H1 (cell line): ENCODE measurements at regions not wholly inside any gene's neighbourhood (a gene's known extent, or its start where the extent isn't known, plus 50 kb on each side); places are given as distances from the start of the nearest gene placed in this dataset.

Source experiments
- MAFK ChIP-seq: IDR thresholded peaks from 2 replicates; pipeline ENCODE4 v1.6.1; 2012; ENCODE audit warnings: low read depth, mild to moderate bottlenecking, improper control_type of control experiment, low read length
- NANOG ChIP-seq: IDR thresholded peaks from 2 replicates; pipeline ENCODE4 v1.6.1; 2011; ENCODE audit warnings: low read length, low read depth, mild to moderate bottlenecking, inconsistent platforms; ENCODE audit not compliant: insufficient read depth, poor library complexity, severe bottlenecking
- TF ChIP-seq, protein P1 (sequence below), 3 experiments: IDR thresholded peaks; 1 replicate in 2 of 3; 2 replicates in 1 of 3; pipeline versions ENCODE4 v1.5.1 to v1.6.1; 2011; ENCODE audit warnings: low read length in 3 of 3, mild to moderate bottlenecking in 3 of 3, inconsistent platforms in 2 of 3, low read depth in 1 of 3, moderate library complexity in 1 of 3; ENCODE audit not compliant: insufficient read depth in 1 of 3; ENCODE audit errors: control extremely low read depth in 1 of 3

DNA sequence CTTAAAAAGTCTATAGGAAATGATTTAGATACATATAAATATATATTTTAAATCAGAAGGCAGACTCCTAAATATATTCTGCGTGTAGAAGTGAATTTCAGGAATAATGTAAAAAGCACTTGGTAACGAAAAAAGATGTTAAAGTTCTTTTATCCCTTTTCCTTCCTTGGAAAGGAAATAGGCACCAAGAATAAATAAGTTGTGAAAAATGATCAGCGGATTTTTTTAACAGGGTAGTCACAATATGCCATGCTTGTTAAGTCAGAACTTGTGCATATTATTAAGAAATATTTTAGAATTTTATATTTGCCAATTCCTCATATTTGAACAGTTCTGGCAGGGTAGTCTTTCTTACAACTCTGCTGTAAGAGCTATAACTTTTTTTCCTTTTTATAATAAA is 173.8 kb downstream of the CD83 start:
- TF ChIP-seq, protein P1, sequence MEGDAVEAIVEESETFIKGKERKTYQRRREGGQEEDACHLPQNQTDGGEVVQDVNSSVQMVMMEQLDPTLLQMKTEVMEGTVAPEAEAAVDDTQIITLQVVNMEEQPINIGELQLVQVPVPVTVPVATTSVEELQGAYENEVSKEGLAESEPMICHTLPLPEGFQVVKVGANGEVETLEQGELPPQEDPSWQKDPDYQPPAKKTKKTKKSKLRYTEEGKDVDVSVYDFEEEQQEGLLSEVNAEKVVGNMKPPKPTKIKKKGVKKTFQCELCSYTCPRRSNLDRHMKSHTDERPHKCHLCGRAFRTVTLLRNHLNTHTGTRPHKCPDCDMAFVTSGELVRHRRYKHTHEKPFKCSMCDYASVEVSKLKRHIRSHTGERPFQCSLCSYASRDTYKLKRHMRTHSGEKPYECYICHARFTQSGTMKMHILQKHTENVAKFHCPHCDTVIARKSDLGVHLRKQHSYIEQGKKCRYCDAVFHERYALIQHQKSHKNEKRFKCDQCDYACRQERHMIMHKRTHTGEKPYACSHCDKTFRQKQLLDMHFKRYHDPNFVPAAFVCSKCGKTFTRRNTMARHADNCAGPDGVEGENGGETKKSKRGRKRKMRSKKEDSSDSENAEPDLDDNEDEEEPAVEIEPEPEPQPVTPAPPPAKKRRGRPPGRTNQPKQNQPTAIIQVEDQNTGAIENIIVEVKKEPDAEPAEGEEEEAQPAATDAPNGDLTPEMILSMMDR (IDR thresholded peaks at IDR 0.05; ENCODE audit: control extremely low read depth in 1 of 3, insufficient read depth in 1 of 3, low read depth in 1 of 3, low read length in 3 of 3), result no peak
- TF ChIP-seq NANOG (no peak), MAFK (no peak)
